Bronchial epithelial cell (primary cell): ENCODE measurements at regions not wholly inside any gene's neighbourhood (a gene's known extent, or its start where the extent isn't known, plus 50 kb on each side); places are given as distances from the start of the nearest gene placed in this dataset.

ENCODE experiments used
- DNase-seq: peaks from one replicate; pipeline ENCODE4 v3.0.0-alpha.2; 2010; ENCODE audit warnings: low read depth
- FAIRE-seq: peaks from 2 replicates; lab custom pipeline; 2011; peaks lifted over from hg19 to GRCh38; lab: Jason Lieb, UNC
- H3K27me3 ChIP-seq: 2 replicates; pipeline ENCODE4 v1.5.1; 2011; ENCODE audit warnings: low read length; ENCODE audit not compliant: control insufficient read depth, insufficient read depth
- H3K36me3 ChIP-seq: 2 replicates; pipeline ENCODE4 v1.5.1; 2011; ENCODE audit warnings: low read length; ENCODE audit not compliant: control insufficient read depth, insufficient read depth
- H3K4me3 ChIP-seq: 2 replicates; pipeline ENCODE4 v1.5.1; 2011; ENCODE audit warnings: mild to moderate bottlenecking, low read depth, low read length, control low read depth
- TF ChIP-seq, protein P1 (sequence below): IDR thresholded peaks from 2 replicates; pipeline ENCODE4 v1.5.1; 2011; ENCODE audit warnings: mild to moderate bottlenecking, moderate library complexity, low read length, control low read depth, inconsistent platforms; ENCODE audit not compliant: insufficient read depth, severe bottlenecking

DNA sequence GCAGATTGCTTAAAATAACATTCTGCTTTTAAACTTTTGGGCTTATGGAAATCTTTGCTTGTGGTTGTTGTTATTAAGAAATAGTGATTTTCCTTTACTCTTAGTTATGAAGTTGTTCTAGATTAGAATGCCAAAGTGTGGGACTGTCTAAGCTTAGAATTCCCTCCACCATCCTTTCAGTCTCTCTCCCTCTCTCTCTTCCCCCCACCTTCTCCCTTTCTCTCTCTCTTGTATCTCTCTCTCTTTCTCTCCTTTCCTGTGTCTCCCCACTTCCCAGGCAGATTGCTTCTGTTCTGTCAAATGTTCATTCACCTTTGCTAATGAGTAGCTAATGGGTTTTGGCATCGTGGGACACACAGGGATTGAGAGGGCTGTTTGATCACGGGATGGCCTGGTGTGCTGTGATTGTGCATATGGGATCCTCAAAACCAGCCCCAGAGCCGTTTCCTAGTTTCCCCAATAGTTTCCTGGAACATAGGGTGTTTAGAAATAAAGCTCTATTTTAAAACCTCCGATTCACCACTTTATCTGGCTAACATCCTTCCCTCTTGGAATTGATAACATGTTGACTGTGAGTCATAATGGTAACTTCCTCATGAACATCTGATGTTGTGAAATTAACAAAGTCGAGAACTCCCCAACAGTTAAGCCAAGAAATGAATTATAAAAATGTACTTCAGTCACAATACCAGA is 502.6 kb downstream of the TMEM114 start:
- FAIRE-seq = no peak
- no peaks in the 10 kb centered on the region for H3K27me3 ChIP-seq
- TF ChIP-seq, protein P1, sequence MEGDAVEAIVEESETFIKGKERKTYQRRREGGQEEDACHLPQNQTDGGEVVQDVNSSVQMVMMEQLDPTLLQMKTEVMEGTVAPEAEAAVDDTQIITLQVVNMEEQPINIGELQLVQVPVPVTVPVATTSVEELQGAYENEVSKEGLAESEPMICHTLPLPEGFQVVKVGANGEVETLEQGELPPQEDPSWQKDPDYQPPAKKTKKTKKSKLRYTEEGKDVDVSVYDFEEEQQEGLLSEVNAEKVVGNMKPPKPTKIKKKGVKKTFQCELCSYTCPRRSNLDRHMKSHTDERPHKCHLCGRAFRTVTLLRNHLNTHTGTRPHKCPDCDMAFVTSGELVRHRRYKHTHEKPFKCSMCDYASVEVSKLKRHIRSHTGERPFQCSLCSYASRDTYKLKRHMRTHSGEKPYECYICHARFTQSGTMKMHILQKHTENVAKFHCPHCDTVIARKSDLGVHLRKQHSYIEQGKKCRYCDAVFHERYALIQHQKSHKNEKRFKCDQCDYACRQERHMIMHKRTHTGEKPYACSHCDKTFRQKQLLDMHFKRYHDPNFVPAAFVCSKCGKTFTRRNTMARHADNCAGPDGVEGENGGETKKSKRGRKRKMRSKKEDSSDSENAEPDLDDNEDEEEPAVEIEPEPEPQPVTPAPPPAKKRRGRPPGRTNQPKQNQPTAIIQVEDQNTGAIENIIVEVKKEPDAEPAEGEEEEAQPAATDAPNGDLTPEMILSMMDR = no peak
- no peak overlapping the region for H3K4me3 ChIP-seq
- H3K36me3 ChIP-seq = no peaks in the 10 kb centered on the region
- no peak for DNase-seq

DNA sequence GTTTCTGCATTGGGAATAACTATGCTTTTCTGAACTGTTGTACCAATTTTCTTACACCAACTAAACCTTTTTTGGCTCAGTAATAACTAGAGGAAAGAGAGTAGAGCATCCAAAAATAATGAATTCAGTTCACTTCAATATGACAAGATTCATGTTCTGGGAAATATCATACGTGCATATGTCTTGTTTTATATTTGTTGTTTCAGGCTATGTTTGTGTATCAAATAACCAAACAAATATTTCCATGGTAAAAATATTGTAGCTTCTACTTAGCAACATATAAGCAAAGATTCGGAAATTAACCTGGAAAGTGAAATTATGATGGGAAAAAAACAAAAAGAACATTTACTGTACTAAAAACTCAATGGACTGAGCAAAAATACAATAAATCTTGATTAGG is 503.2 kb downstream of the TMEM114 start:
- Histone ChIP-seq H3K4me3 (no peak overlapping the region), H3K36me3 (no peaks in the 10 kb centered on the region), H3K27me3 (no peaks in the 10 kb centered on the region)
- FAIRE-seq (no peak), DNase-seq (no peak)
- TF ChIP-seq, protein P1 = no peak

- Histone ChIP-seq H3K36me3 (no peaks in the 10 kb centered on the region), H3K4me3 (no peak overlapping the region), H3K27me3 (no peaks in the 10 kb centered on the region)
- no peak for FAIRE-seq
- TF ChIP-seq, protein P1 = no peak
- no peak for DNase-seq
Observed at GRCh38 chr16:8084882-8085281, 505.4 kb downstream of the TMEM114 start.

GRCh38 chr16:8084302-8084701 is 506.0 kb downstream of the TMEM114 start:
- DNase-seq (no peak), FAIRE-seq (no peak)
- Histone ChIP-seq H3K36me3 (no peaks in the 10 kb centered on the region), H3K4me3 (no peak overlapping the region), H3K27me3 (no peaks in the 10 kb centered on the region)
- TF ChIP-seq, protein P1 = no peak

GRCh38 chr16:8083560-8083959 is 506.8 kb downstream of the TMEM114 start:
- TF ChIP-seq, protein P1 = no peak
- DNase-seq (no peak), FAIRE-seq (no peak)
- Histone ChIP-seq H3K27me3 (no peaks in the 10 kb centered on the region), H3K4me3 (no peak overlapping the region), H3K36me3 (no peaks in the 10 kb centered on the region)

DNA sequence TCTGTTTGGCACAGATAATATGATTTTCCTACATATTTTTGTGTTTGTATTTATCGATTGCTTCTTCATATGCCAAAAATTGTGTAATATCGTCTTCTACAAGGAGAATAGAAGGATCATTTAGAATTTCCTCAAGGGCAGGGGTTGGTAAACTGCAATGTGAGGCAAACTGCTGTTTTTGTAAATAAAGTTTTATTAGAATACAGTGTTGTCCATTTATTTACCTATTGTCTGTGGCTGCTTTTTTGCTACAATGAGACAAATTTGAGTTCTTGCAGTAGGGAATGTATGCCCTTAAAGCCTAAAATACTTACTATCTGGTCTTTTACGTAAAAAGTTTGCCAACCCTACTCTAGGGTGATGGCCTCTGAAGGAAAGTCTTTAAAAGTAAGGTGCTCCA is 509.5 kb downstream of the TMEM114 start:
- FAIRE-seq = no peak
- no peaks in the 10 kb centered on the region for H3K36me3 ChIP-seq
- H3K4me3 ChIP-seq = no peak overlapping the region
- no peak for DNase-seq
- TF ChIP-seq, protein P1 = no peak
- H3K27me3 ChIP-seq = no peaks in the 10 kb centered on the region
